ENCODE measurements at regions not wholly inside any gene's neighbourhood (a gene's known extent, or its start where the extent isn't known, plus 50 kb on each side); places are given as distances from the start of the nearest gene placed in this dataset.

DNA sequence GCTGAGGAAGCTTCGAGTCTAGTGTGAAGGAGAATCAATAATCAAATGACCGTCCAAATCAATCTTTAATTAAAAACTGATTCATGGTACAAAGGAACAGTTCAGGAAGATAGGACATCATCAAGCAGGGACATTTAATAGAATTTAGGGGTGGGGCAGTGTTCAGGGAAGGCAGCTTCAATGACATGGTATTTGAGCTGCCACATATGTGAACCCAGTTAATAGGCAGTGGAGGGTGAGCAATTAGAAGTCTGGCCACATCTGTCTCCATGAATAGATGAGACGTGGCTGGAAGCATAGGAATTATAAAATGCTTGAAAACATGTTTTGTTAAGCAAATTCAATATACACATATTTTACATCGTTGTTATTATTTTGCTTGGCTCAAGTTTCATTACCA, 362.7 kb downstream of the PRDM2 start:
- no peak overlapping the region for H3K27ac ChIP-seq
- H3K9me3 ChIP-seq (ENCODE audit: control insufficient read depth, low read length): no peaks in the 10 kb centered on the region
- H3K4me1 ChIP-seq: no peaks in the 10 kb centered on the region
- H3K4me3 ChIP-seq (ENCODE audit: low read depth, low read length): no peak overlapping the region
- no peaks in the 10 kb centered on the region for H3K27me3 ChIP-seq (ENCODE audit: control insufficient read depth, insufficient read depth, low read length)
- TF ChIP-seq, protein P1, sequence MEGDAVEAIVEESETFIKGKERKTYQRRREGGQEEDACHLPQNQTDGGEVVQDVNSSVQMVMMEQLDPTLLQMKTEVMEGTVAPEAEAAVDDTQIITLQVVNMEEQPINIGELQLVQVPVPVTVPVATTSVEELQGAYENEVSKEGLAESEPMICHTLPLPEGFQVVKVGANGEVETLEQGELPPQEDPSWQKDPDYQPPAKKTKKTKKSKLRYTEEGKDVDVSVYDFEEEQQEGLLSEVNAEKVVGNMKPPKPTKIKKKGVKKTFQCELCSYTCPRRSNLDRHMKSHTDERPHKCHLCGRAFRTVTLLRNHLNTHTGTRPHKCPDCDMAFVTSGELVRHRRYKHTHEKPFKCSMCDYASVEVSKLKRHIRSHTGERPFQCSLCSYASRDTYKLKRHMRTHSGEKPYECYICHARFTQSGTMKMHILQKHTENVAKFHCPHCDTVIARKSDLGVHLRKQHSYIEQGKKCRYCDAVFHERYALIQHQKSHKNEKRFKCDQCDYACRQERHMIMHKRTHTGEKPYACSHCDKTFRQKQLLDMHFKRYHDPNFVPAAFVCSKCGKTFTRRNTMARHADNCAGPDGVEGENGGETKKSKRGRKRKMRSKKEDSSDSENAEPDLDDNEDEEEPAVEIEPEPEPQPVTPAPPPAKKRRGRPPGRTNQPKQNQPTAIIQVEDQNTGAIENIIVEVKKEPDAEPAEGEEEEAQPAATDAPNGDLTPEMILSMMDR (IDR thresholded peaks at IDR 0.05): no peak
- no peaks in the 10 kb centered on the region for H3K79me2 ChIP-seq
- H3K9ac ChIP-seq: no peak overlapping the region
- no peaks in the 10 kb centered on the region for H3K36me3 ChIP-seq (ENCODE audit: control insufficient read depth, insufficient read depth, low read length)
- no peak overlapping the region for H3K4me2 ChIP-seq (ENCODE audit: low read length)
- H2AFZ ChIP-seq: no peak overlapping the region

- no peaks in the 10 kb centered on the region for H3K27me3 ChIP-seq (ENCODE audit: control insufficient read depth, insufficient read depth, low read length)
- no peaks in the 10 kb centered on the region for H3K36me3 ChIP-seq (ENCODE audit: control insufficient read depth, insufficient read depth, low read length)
- no peaks in the 10 kb centered on the region for H3K79me2 ChIP-seq
- H3K9ac ChIP-seq: no peak overlapping the region
- H3K4me2 ChIP-seq (ENCODE audit: low read length): no peak overlapping the region
- H3K4me1 ChIP-seq: no peaks in the 10 kb centered on the region
- no peaks in the 10 kb centered on the region for H3K9me3 ChIP-seq (ENCODE audit: control insufficient read depth, low read length)
- H2AFZ ChIP-seq: no peak overlapping the region
- no peak overlapping the region for H3K27ac ChIP-seq
- TF ChIP-seq, protein P1 (IDR thresholded peaks at IDR 0.05): no peak
- H3K4me3 ChIP-seq (ENCODE audit: low read depth, low read length): no peak overlapping the region
Measured at GRCh38 chr1:14064649-14065442, 364.9 kb downstream of the PRDM2 start.

DNA sequence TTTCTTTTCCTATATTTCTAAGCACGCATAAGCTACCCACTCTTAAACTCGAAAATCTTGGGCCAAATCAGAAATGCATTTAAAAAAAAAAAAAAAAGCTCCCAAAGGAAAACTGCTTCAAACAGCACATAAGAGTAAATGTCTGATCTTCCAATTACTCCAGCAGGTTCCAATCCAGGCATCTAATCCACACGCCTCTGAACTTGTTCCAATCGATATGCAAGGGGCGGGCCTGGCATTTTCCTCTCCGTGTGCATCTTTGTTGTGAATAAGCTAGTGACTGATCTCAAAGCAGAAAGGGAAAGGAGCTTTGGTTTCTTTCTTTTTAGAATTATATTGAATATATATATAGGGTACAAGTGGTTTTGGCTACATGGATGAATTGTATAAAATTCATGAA, 365.5 kb downstream of the PRDM2 start:
- Histone ChIP-seq H3K27me3 (ENCODE audit: control insufficient read depth, insufficient read depth, low read length) (no peaks in the 10 kb centered on the region), H3K79me2 (no peaks in the 10 kb centered on the region), H3K4me3 (ENCODE audit: low read depth, low read length) (no peak overlapping the region), H3K9ac (no peak overlapping the region), H3K4me2 (ENCODE audit: low read length) (no peak overlapping the region), H3K4me1 (no peaks in the 10 kb centered on the region), H3K36me3 (ENCODE audit: control insufficient read depth, insufficient read depth, low read length) (no peaks in the 10 kb centered on the region), H3K9me3 (ENCODE audit: control insufficient read depth, low read length) (no peaks in the 10 kb centered on the region), H3K27ac (no peak overlapping the region), H2AFZ (no peak overlapping the region)
- TF ChIP-seq, protein P1 (IDR thresholded peaks at IDR 0.05): no peak

DNA sequence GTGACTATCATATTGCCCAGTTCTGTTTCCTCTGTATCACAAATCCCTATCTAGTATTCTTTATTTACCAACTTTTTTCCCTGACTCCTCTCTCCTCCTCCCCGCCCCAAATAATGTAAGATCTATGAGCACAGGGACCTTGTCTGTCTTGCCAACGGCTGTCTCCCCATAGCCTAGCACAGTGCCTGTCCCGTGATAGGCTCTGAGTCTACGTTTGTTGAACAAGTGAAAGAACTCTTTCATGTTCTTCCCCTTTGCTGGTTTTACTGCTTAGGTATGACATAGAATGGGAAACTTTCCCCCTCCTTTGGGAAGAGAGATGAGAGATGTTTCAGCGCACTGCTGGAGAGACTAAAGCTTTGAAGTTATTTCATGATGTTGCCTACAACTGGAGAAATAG, 367.0 kb downstream of the PRDM2 start:
- H3K36me3 ChIP-seq (ENCODE audit: control insufficient read depth, insufficient read depth, low read length): no peaks in the 10 kb centered on the region
- no peaks in the 10 kb centered on the region for H3K79me2 ChIP-seq
- no peaks in the 10 kb centered on the region for H3K27me3 ChIP-seq (ENCODE audit: control insufficient read depth, insufficient read depth, low read length)
- no peaks in the 10 kb centered on the region for H3K4me1 ChIP-seq
- no peak overlapping the region for H2AFZ ChIP-seq
- TF ChIP-seq, protein P1 (IDR thresholded peaks at IDR 0.05): no peak
- H3K27ac ChIP-seq: no peak overlapping the region
- no peaks in the 10 kb centered on the region for H3K9me3 ChIP-seq (ENCODE audit: control insufficient read depth, low read length)
- no peak overlapping the region for H3K9ac ChIP-seq
- H3K4me2 ChIP-seq (ENCODE audit: low read length): no peak overlapping the region
- no peak overlapping the region for H3K4me3 ChIP-seq (ENCODE audit: low read depth, low read length)

- Histone ChIP-seq H3K9ac (no peak overlapping the region), H3K4me1 (no peaks in the 10 kb centered on the region), H3K9me3 (ENCODE audit: control insufficient read depth, low read length) (no peaks in the 10 kb centered on the region), H3K4me3 (ENCODE audit: low read depth, low read length) (no peak overlapping the region), H3K27me3 (ENCODE audit: control insufficient read depth, insufficient read depth, low read length) (no peaks in the 10 kb centered on the region), H3K4me2 (ENCODE audit: low read length) (no peak overlapping the region), H3K27ac (no peak overlapping the region), H3K79me2 (no peaks in the 10 kb centered on the region), H2AFZ (no peak overlapping the region), H3K36me3 (ENCODE audit: control insufficient read depth, insufficient read depth, low read length) (no peaks in the 10 kb centered on the region)
- TF ChIP-seq, protein P1 (IDR thresholded peaks at IDR 0.05): no peak
Measured at GRCh38 chr1:14067711-14068110, 367.7 kb downstream of the PRDM2 start.

Data from parathyroid adenoma (tissue), 2 donors.